Neural cell (in vitro differentiated cells): ENCODE measurements at regions not wholly inside any gene's neighbourhood (a gene's known extent, or its start where the extent isn't known, plus 50 kb on each side); places are given as distances from the start of the nearest gene placed in this dataset.

Experiments
- H2AFZ ChIP-seq: fragments of 200-600, 300-800 bp; sonication (generic), shearing (Covaris generic); 2 replicates; pipeline ENCODE4 v1.6.0; 2014; ENCODE audit warnings: low read depth, mild to moderate bottlenecking, antibody characterized with exemption, low read length, moderate library complexity
- H3F3A ChIP-seq: fragments of 200-600 bp; shearing (Covaris generic); 2 replicates; pipeline ENCODE4 v1.6.1; 2016; ENCODE audit warnings: mild to moderate bottlenecking, moderate library complexity, mixed read lengths, antibody characterized with exemption, low read length; ENCODE audit not compliant: insufficient read depth, poor library complexity, severe bottlenecking
- H3K27ac ChIP-seq: fragments of 200-600, 300-800 bp; sonication (generic), shearing (Covaris generic); 2 replicates; pipeline ENCODE4 v1.5.1; 2014; ENCODE audit warnings: mild to moderate bottlenecking, low read length, moderate library complexity
- H3K27me3 ChIP-seq: fragments of 300-800, 200-600 bp; sonication (generic), shearing (Covaris generic); 2 replicates; pipeline ENCODE4 v1.6.0; 2014; ENCODE audit warnings: mild to moderate bottlenecking, low read depth, low read length, moderate library complexity; ENCODE audit not compliant: insufficient read depth
- H3K36me3 ChIP-seq: fragments of 300-800, 200-600 bp; sonication (generic), shearing (Covaris generic); 2 replicates; pipeline ENCODE4 v1.5.1; 2014; ENCODE audit warnings: mild to moderate bottlenecking, antibody characterized with exemption, low read length, moderate library complexity; ENCODE audit not compliant: insufficient read depth
- H3K4me2 ChIP-seq: fragments of 300-800, 200-600 bp; sonication (generic), shearing (Covaris generic); 2 replicates; pipeline ENCODE4 v1.6.0; 2014; ENCODE audit warnings: mild to moderate bottlenecking, low read length
- H3K4me3 ChIP-seq: fragments of 300-800, 200-600 bp; sonication (generic), shearing (Covaris generic); 2 replicates; pipeline ENCODE4 v1.5.1; 2014; ENCODE audit warnings: mild to moderate bottlenecking, low read length, moderate library complexity
- H3K79me2 ChIP-seq: fragments of 200-600 bp; shearing (Covaris generic); replicated peaks from 2 replicates; pipeline ENCODE4 v1.6.0; 2014; ENCODE audit warnings: mild to moderate bottlenecking, low read length, moderate library complexity; ENCODE audit not compliant: insufficient read depth
- H3K9ac ChIP-seq: fragments of 300-800, 200-600 bp; sonication (generic), shearing (Covaris generic); 2 replicates; pipeline ENCODE4 v1.6.1; 2016; ENCODE audit warnings: mild to moderate bottlenecking, low read length, mixed read lengths
- H3K9me2 ChIP-seq: fragments of 200-600 bp; shearing (Covaris generic); 2 replicates; pipeline ENCODE4 v1.6.1; 2016; ENCODE audit warnings: mild to moderate bottlenecking, low read length, mixed read lengths; ENCODE audit not compliant: insufficient read depth
- H3K9me3 ChIP-seq: fragments of 200-600, 300-800 bp; sonication (generic), shearing (Covaris generic); 2 replicates; pipeline ENCODE4 v1.6.1; 2016; ENCODE audit warnings: mild to moderate bottlenecking, mixed run types, low read length, moderate library complexity, mixed read lengths
- H4K20me1 ChIP-seq: fragments of 200-600 bp; shearing (Covaris generic); 2 replicates; pipeline ENCODE4 v1.6.1; 2016; ENCODE audit warnings: mild to moderate bottlenecking, mixed run types; ENCODE audit not compliant: insufficient read depth
- CTCF ChIP-seq: fragments of 450-650 bp; IDR thresholded peaks from 2 replicates; pipeline ENCODE4 v1.5.1; 2014; ENCODE audit warnings: antibody characterized with exemption, mild to moderate bottlenecking, moderate library complexity; ENCODE audit not compliant: poor library complexity, severe bottlenecking
- EP300 ChIP-seq: fragments of 450-650 bp; conservative IDR thresholded peaks from 2 replicates; pipeline ENCODE4 v1.6.1; 2014; ENCODE audit warnings: antibody characterized with exemption, mild to moderate bottlenecking, moderate library complexity; ENCODE audit not compliant: poor library complexity, severe bottlenecking
- EZH2 ChIP-seq: fragments of 200-600, 300-800 bp; shearing (Covaris generic), sonication (generic); IDR thresholded peaks from 2 replicates; pipeline ENCODE4 v1.6.1; 2014; ENCODE audit warnings: antibody characterized with exemption, low read length, borderline replicate concordance, mild to moderate bottlenecking; ENCODE audit not compliant: insufficient read depth, poor library complexity, severe bottlenecking
- MXI1 ChIP-seq: fragments of 450-650 bp; conservative IDR thresholded peaks from 2 replicates; pipeline ENCODE4 v1.6.1; 2014; ENCODE audit warnings: antibody characterized with exemption, mild to moderate bottlenecking; ENCODE audit not compliant: poor library complexity, severe bottlenecking
- POLR2AphosphoS5 ChIP-seq: IDR thresholded peaks from 2 replicates; pipeline ENCODE4 v1.6.1; 2012
- RAD21 ChIP-seq: fragments of 450-650 bp; conservative IDR thresholded peaks from 2 replicates; pipeline ENCODE4 v1.6.1; 2014; ENCODE audit warnings: antibody characterized with exemption, mild to moderate bottlenecking, moderate library complexity
- REST ChIP-seq: IDR thresholded peaks from 2 replicates; pipeline ENCODE4 v1.6.1; 2012; ENCODE audit warnings: borderline replicate concordance
- SMC3 ChIP-seq: fragments of 450-650 bp; conservative IDR thresholded peaks from 2 replicates; pipeline ENCODE4 v1.6.1; 2014; ENCODE audit warnings: antibody characterized with exemption, mild to moderate bottlenecking, moderate library complexity; ENCODE audit not compliant: poor library complexity
- TAF1 ChIP-seq: IDR thresholded peaks from 2 replicates; pipeline ENCODE4 v1.6.1; 2012; ENCODE audit warnings: low read depth

- H3F3A ChIP-seq = no peaks in the 10 kb centered on the region
- no peak overlapping the region for H3K9ac ChIP-seq
- H3K9me3 ChIP-seq = no peaks in the 10 kb centered on the region
- H3K27me3 ChIP-seq = no peaks in the 10 kb centered on the region
- H3K79me2 ChIP-seq = no peaks in the 10 kb centered on the region
- H4K20me1 ChIP-seq = no peaks in the 10 kb centered on the region
- H3K36me3 ChIP-seq = no peaks in the 10 kb centered on the region
- TF ChIP-seq TAF1 = no peak
- no peak for TF ChIP-seq SMC3
- no peak for TF ChIP-seq CTCF
- no peak overlapping the region for H3K4me3 ChIP-seq
- no peak overlapping the region for H2AFZ ChIP-seq
- H3K27ac ChIP-seq = no peak overlapping the region
- no peaks in the 10 kb centered on the region for H3K9me2 ChIP-seq
- H3K4me2 ChIP-seq = no peak overlapping the region
Measured at GRCh38 chr7:142311876-142312275, 54.0 kb upstream of the PRSS58 start.

GRCh38 chr7:142308918-142309317, 51.1 kb upstream of the PRSS58 start:
- H3K27me3 ChIP-seq = no peaks in the 10 kb centered on the region
- no peak overlapping the region for H3K4me3 ChIP-seq
- H3F3A ChIP-seq = no peaks in the 10 kb centered on the region
- no peak overlapping the region for H2AFZ ChIP-seq
- no peaks in the 10 kb centered on the region for H3K9me3 ChIP-seq
- H3K9me2 ChIP-seq = no peaks in the 10 kb centered on the region
- no peaks in the 10 kb centered on the region for H4K20me1 ChIP-seq
- H3K4me2 ChIP-seq = no peak overlapping the region
- H3K79me2 ChIP-seq = no peaks in the 10 kb centered on the region
- no peaks in the 10 kb centered on the region for H3K36me3 ChIP-seq
- H3K27ac ChIP-seq = no peak overlapping the region
- TF ChIP-seq REST (no peak), SMC3 (no peak), EP300 (no peak), TAF1 (no peak), CTCF (no peak), POLR2AphosphoS5 (no peak), MXI1 (no peak), EZH2 (no peak), RAD21 (no peak)
- H3K9ac ChIP-seq = no peak overlapping the region
